Keratinocyte (primary cell): ENCODE measurements at regions not wholly inside any gene's neighbourhood (a gene's known extent, or its start where the extent isn't known, plus 50 kb on each side); places are given as distances from the start of the nearest gene placed in this dataset.

Source experiments
- DNase-seq: peaks from one replicate; pipeline ENCODE4 v3.0.0-alpha.2; 2011; ENCODE audit warnings: low read depth, missing footprints, low spot score
- FAIRE-seq: peaks from 2 replicates; lab custom pipeline; 2011; peaks lifted over from hg19 to GRCh38; lab: Jason Lieb, UNC
- H2AFZ ChIP-seq: 2 replicates; pipeline ENCODE4 v1.6.0; 2012; ENCODE audit warnings: low read length, control low read depth, inconsistent platforms; ENCODE audit not compliant: control insufficient read depth
- H3K27ac ChIP-seq: 2 replicates; pipeline ENCODE4 v1.5.1; 2011; ENCODE audit warnings: low read length; ENCODE audit not compliant: control insufficient read depth, insufficient read depth
- H3K27me3 ChIP-seq: 3 replicates; pipeline ENCODE4 v1.6.0; 2011; ENCODE audit warnings: low read length; ENCODE audit not compliant: control insufficient read depth, insufficient read depth; ENCODE audit errors: extremely low read depth
- H3K36me3 ChIP-seq, 2 experiments: 2 replicates in 1 of 2; 3 replicates in 1 of 2; pipeline ENCODE4 v1.5.1; 2011; ENCODE audit warnings: low read length in 2 of 2, mild to moderate bottlenecking in 1 of 2; ENCODE audit not compliant: control insufficient read depth in 2 of 2, insufficient read depth in 2 of 2; ENCODE audit errors: extremely low read depth in 1 of 2
- H3K4me1 ChIP-seq: 3 replicates; pipeline ENCODE4 v1.5.1; 2011; ENCODE audit warnings: low read length; ENCODE audit not compliant: control insufficient read depth, insufficient read depth; ENCODE audit errors: extremely low read depth
- H3K4me2 ChIP-seq: 3 replicates; pipeline ENCODE4 v1.6.0; 2011; ENCODE audit warnings: low read depth, low read length; ENCODE audit not compliant: control insufficient read depth, insufficient read depth; ENCODE audit errors: extremely low read depth
- H3K4me3 ChIP-seq, 3 experiments: fragments of 200-600 bp in 1 of 3; sonication (generic) in 1 of 3; 2 replicates in 2 of 3; 3 replicates in 1 of 3; pipeline ENCODE4 v1.5.1; 2011 to 2016; ENCODE audit warnings: low read length in 3 of 3, mild to moderate bottlenecking in 3 of 3, control low read depth in 2 of 3, inconsistent platforms in 1 of 3, low read depth in 1 of 3, mixed read lengths in 1 of 3, mixed run types in 1 of 3, moderate library complexity in 1 of 3; ENCODE audit not compliant: control insufficient read depth in 2 of 3, insufficient read depth in 2 of 3; ENCODE audit errors: extremely low read depth in 1 of 3
- H3K79me2 ChIP-seq: 2 replicates; pipeline ENCODE4 v1.6.0; 2012; ENCODE audit warnings: low read length; ENCODE audit not compliant: control insufficient read depth, insufficient read depth
- H3K9ac ChIP-seq: 3 replicates; pipeline ENCODE4 v1.6.0; 2011; ENCODE audit warnings: low read length; ENCODE audit not compliant: control insufficient read depth, insufficient read depth; ENCODE audit errors: extremely low read depth
- H3K9me1 ChIP-seq: 3 replicates; pipeline ENCODE4 v1.6.0; 2011; ENCODE audit warnings: low read length; ENCODE audit not compliant: control insufficient read depth, insufficient read depth; ENCODE audit errors: extremely low read depth
- H3K9me3 ChIP-seq: 2 replicates; pipeline ENCODE4 v1.5.1; 2012; ENCODE audit warnings: low read depth, low read length; ENCODE audit not compliant: control insufficient read depth
- H4K20me1 ChIP-seq: 3 replicates; pipeline ENCODE4 v1.6.0; 2011; ENCODE audit warnings: low read length; ENCODE audit not compliant: control insufficient read depth, insufficient read depth; ENCODE audit errors: extremely low read depth
- EZH2 ChIP-seq: IDR thresholded peaks from one replicate; pipeline ENCODE4 v1.6.1; 2012; ENCODE audit warnings: inconsistent platforms, mild to moderate bottlenecking, low read length, moderate library complexity
- dilution Hi-C: fragments of 300-500 bp; cut with MboI; formaldehyde crosslinking; loops from one replicate; pipeline ENCODE4 v1.7.0; 2020; ENCODE audit warnings: low sequenced_read_pairs; ENCODE audit not compliant: extremely low pct_ligation_motif_present
- TF ChIP-seq, protein P1 (sequence below), 3 experiments: IDR thresholded peaks in 1 of 3; conservative IDR thresholded peaks in 1 of 3; optimal IDR thresholded peaks in 1 of 3; 2 replicates in 2 of 3; 3 replicates in 1 of 3; pipeline versions ENCODE3 to v1.5.1; 2011; ENCODE audit warnings: low read length in 3 of 3, mild to moderate bottlenecking in 3 of 3, moderate library complexity in 2 of 3, control low read depth in 1 of 3, inconsistent platforms in 1 of 3; ENCODE audit not compliant: insufficient read depth in 2 of 3; ENCODE audit errors: extremely low read depth in 1 of 3

- FAIRE-seq (no peak), DNase-seq (no peak)
- Histone ChIP-seq H3K36me3 (no peaks in the 10 kb centered on the region), H2AFZ (no peak overlapping the region), H4K20me1 (no peaks in the 10 kb centered on the region), H3K27me3 (no peaks in the 10 kb centered on the region), H3K27ac (no peak overlapping the region), H3K4me2 (no peak overlapping the region), H3K9me1 (no peaks in the 10 kb centered on the region), H3K4me3 (no peak overlapping the region), H3K9ac (no peak overlapping the region), H3K79me2 (no peaks in the 10 kb centered on the region), H3K4me1 (no peaks in the 10 kb centered on the region), H3K9me3 (no peaks in the 10 kb centered on the region)
- no peak for TF ChIP-seq EZH2
- TF ChIP-seq, protein P1, sequence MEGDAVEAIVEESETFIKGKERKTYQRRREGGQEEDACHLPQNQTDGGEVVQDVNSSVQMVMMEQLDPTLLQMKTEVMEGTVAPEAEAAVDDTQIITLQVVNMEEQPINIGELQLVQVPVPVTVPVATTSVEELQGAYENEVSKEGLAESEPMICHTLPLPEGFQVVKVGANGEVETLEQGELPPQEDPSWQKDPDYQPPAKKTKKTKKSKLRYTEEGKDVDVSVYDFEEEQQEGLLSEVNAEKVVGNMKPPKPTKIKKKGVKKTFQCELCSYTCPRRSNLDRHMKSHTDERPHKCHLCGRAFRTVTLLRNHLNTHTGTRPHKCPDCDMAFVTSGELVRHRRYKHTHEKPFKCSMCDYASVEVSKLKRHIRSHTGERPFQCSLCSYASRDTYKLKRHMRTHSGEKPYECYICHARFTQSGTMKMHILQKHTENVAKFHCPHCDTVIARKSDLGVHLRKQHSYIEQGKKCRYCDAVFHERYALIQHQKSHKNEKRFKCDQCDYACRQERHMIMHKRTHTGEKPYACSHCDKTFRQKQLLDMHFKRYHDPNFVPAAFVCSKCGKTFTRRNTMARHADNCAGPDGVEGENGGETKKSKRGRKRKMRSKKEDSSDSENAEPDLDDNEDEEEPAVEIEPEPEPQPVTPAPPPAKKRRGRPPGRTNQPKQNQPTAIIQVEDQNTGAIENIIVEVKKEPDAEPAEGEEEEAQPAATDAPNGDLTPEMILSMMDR (optimal IDR thresholded peaks at IDR 0.05 in 1 of 3, IDR thresholded peaks at IDR 0.05 in 1 of 3, conservative IDR thresholded peaks at IDR 0.05 in 1 of 3; ENCODE audit: extremely low read depth in 1 of 3, insufficient read depth in 2 of 3, low read length in 3 of 3) = no peak
- dilution Hi-C loops = no loop called here
Measured at GRCh38 chr7:115447495-115447894, 525.6 kb downstream of the MDFIC start.

DNA sequence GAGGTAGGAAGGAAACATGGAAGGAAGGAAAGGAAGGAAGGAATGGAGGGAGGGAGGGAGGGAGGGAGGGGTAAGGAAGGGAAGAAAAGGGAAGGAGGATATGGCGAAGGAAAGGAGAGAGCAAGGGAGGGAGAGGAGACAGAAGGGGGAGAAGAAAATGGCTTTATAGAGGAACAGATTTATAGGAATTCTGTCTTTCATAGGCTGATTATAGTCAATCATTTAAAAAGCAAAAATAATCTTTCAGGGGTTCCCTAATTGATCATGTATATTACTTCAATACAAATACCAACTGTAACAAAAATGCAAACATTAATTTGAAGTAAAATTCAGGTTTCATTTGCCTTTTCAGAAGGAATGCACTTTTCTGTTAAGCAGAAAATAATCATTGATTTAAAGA is 519.1 kb downstream of the MDFIC start:
- Histone ChIP-seq H2AFZ (no peak overlapping the region), H3K4me2 (no peak overlapping the region), H3K9me1 (no peaks in the 10 kb centered on the region), H4K20me1 (no peaks in the 10 kb centered on the region), H3K9me3 (no peaks in the 10 kb centered on the region), H3K36me3 (no peaks in the 10 kb centered on the region), H3K9ac (no peak overlapping the region), H3K79me2 (no peaks in the 10 kb centered on the region), H3K27me3 (no peaks in the 10 kb centered on the region), H3K27ac (no peak overlapping the region), H3K4me1 (no peaks in the 10 kb centered on the region), H3K4me3 (no peak overlapping the region)
- no peak for DNase-seq
- FAIRE-seq = no peak
- TF ChIP-seq EZH2 = no peak
- TF ChIP-seq, protein P1 (optimal IDR thresholded peaks at IDR 0.05 in 1 of 3, IDR thresholded peaks at IDR 0.05 in 1 of 3, conservative IDR thresholded peaks at IDR 0.05 in 1 of 3; ENCODE audit: extremely low read depth in 1 of 3, insufficient read depth in 2 of 3, low read length in 3 of 3) = no peak
- dilution Hi-C loops = no loop called here
